H9 (cell line): ENCODE measurements at regions not wholly inside any gene's neighbourhood (a gene's known extent, or its start where the extent isn't known, plus 50 kb on each side); places are given as distances from the start of the nearest gene placed in this dataset.
"Not testable (repeated sequence)": the region's sequence is repeated elsewhere in the genome, so short reads cannot be mapped to it uniquely, and the experiment has no call there.

Experiments
- DNase-seq: peaks from one replicate; pipeline ENCODE4 v3.0.0-alpha.2; 2017
- H2AFZ ChIP-seq: one replicate; pipeline ENCODE4 v1.6.1; 2013; ENCODE audit warnings: mild to moderate bottlenecking, low read length, control low read depth, moderate library complexity
- H2AK5ac ChIP-seq: 2 replicates; pipeline ENCODE4 v1.6.1; 2013; ENCODE audit warnings: low read length, control low read depth, mixed read lengths; ENCODE audit not compliant: insufficient read length
- H2BK120ac ChIP-seq: one replicate; pipeline ENCODE4 v1.6.1; 2013; ENCODE audit warnings: low read depth, mild to moderate bottlenecking, low read length, control low read depth, inconsistent platforms; ENCODE audit not compliant: poor library complexity, severe bottlenecking
- H2BK12ac ChIP-seq: 2 replicates; pipeline ENCODE4 v1.6.1; 2013; ENCODE audit warnings: low read length, control low read depth, mixed read lengths, low read depth; ENCODE audit not compliant: insufficient read length
- H2BK15ac ChIP-seq: 2 replicates; pipeline ENCODE4 v1.6.1; 2013; ENCODE audit warnings: low read depth, low read length, control low read depth
- H2BK20ac ChIP-seq: one replicate; pipeline ENCODE4 v1.6.1; 2013; ENCODE audit warnings: low read depth, mild to moderate bottlenecking, low read length, control low read depth, inconsistent platforms; ENCODE audit not compliant: poor library complexity, severe bottlenecking
- H2BK5ac ChIP-seq: 2 replicates; pipeline ENCODE4 v1.6.1; 2013; ENCODE audit warnings: low read length, control low read depth, mixed read lengths; ENCODE audit not compliant: insufficient read length
- H3K14ac ChIP-seq: 2 replicates; pipeline ENCODE4 v1.6.1; 2013; ENCODE audit warnings: low read length, control low read depth; ENCODE audit not compliant: insufficient read depth
- H3K18ac ChIP-seq: 2 replicates; pipeline ENCODE4 v1.6.1; 2013; ENCODE audit warnings: low read depth, mild to moderate bottlenecking, mixed read lengths, low read length, control low read depth; ENCODE audit not compliant: insufficient read length
- H3K23ac ChIP-seq: 2 replicates; pipeline ENCODE4 v1.6.1; 2013; ENCODE audit warnings: low read length, control low read depth, mixed read lengths, low read depth; ENCODE audit not compliant: insufficient read length
- H3K23me2 ChIP-seq: 2 replicates; pipeline ENCODE4 v1.6.1; 2013; ENCODE audit warnings: low read depth, mild to moderate bottlenecking, mixed read lengths, low read length, control low read depth; ENCODE audit not compliant: insufficient read length, poor library complexity, severe bottlenecking
- H3K27ac ChIP-seq: 2 replicates; pipeline ENCODE4 v1.5.1; 2013; ENCODE audit warnings: low read length, control low read depth, mixed read lengths, low read depth; ENCODE audit not compliant: insufficient read length
- H3K27me3 ChIP-seq: 2 replicates; pipeline ENCODE4 v1.6.1; 2013; ENCODE audit warnings: low read length, control low read depth, inconsistent platforms; ENCODE audit not compliant: insufficient read depth
- H3K4ac ChIP-seq: 2 replicates; pipeline ENCODE4 v1.6.1; 2013; ENCODE audit warnings: low read depth, mild to moderate bottlenecking, control low read depth, inconsistent platforms, low read length, moderate library complexity
- H3K4me1 ChIP-seq: 2 replicates; pipeline ENCODE4 v1.6.1; 2013; ENCODE audit warnings: low read length, control low read depth, inconsistent platforms; ENCODE audit not compliant: insufficient read depth
- H3K4me2 ChIP-seq: 2 replicates; pipeline ENCODE4 v1.6.1; 2013; ENCODE audit warnings: low read length, control low read depth, mixed read lengths; ENCODE audit not compliant: insufficient read length, insufficient read depth
- H3K56ac ChIP-seq: 2 replicates; pipeline ENCODE4 v1.6.1; 2013; ENCODE audit warnings: low read depth, mild to moderate bottlenecking, mixed read lengths, low read length, control low read depth; ENCODE audit not compliant: insufficient read length
- H3K79me1 ChIP-seq: 2 replicates; pipeline ENCODE4 v1.6.1; 2013; ENCODE audit warnings: low read depth, mild to moderate bottlenecking, moderate library complexity, low read length, control low read depth, inconsistent platforms; ENCODE audit not compliant: insufficient read depth, poor library complexity, severe bottlenecking
- H3K79me2 ChIP-seq: 2 replicates; pipeline ENCODE4 v1.6.1; 2013; ENCODE audit warnings: low read length, control low read depth, inconsistent platforms; ENCODE audit not compliant: insufficient read depth
- H3K9ac ChIP-seq: 2 replicates; pipeline ENCODE4 v1.6.1; 2013; ENCODE audit warnings: low read length, control low read depth, mixed read lengths; ENCODE audit not compliant: insufficient read length; ENCODE audit errors: extremely low read depth
- H3K9me3 ChIP-seq: one replicate; pipeline ENCODE4 v1.6.1; 2013; ENCODE audit warnings: low read depth, low read length, inconsistent platforms; ENCODE audit not compliant: control insufficient read depth
- H3T11ph ChIP-seq: one replicate; pipeline ENCODE4 v1.6.1; 2013; ENCODE audit warnings: mild to moderate bottlenecking, low read length, control low read depth, inconsistent platforms
- H4K20me1 ChIP-seq: one replicate; pipeline ENCODE4 v1.6.1; 2013; ENCODE audit not compliant: control insufficient read depth, insufficient read length, insufficient read depth
- H4K5ac ChIP-seq: 2 replicates; pipeline ENCODE4 v1.6.1; 2013; ENCODE audit warnings: low read depth, mild to moderate bottlenecking, mixed read lengths, low read length, control low read depth; ENCODE audit not compliant: insufficient read length
- H4K8ac ChIP-seq: replicated peaks from 2 replicates; pipeline ENCODE4 v1.6.1; 2013; ENCODE audit warnings: low read length, control low read depth, mixed read lengths, low read depth; ENCODE audit not compliant: insufficient read length
- H4K91ac ChIP-seq: 2 replicates; pipeline ENCODE4 v1.6.1; 2013; ENCODE audit warnings: low read depth, mild to moderate bottlenecking, moderate library complexity, mixed read lengths, low read length, control low read depth; ENCODE audit not compliant: insufficient read length
- H3K27ac Mint-ChIP-seq, 3 experiments: 2 replicates in 2 of 3; 3 replicates in 1 of 3; pipeline ENCODE4 v1.8.0; 2020 to 2021; ENCODE audit warnings: mixed read lengths in 3 of 3, mild to moderate bottlenecking in 1 of 3, moderate library complexity in 1 of 3
- H3K27me3 Mint-ChIP-seq: 2 replicates; pipeline ENCODE4 v1.8.0; 2021; ENCODE audit warnings: low read depth, mild to moderate bottlenecking, moderate library complexity, mixed read lengths
- H3K36me3 Mint-ChIP-seq, 3 experiments: 2 replicates in 2 of 3; 3 replicates in 1 of 3; pipeline ENCODE4 v1.8.0; 2020 to 2021; ENCODE audit warnings: low read depth in 3 of 3, mixed read lengths in 3 of 3; ENCODE audit not compliant: insufficient read depth in 1 of 3
- H3K4me1 Mint-ChIP-seq, 2 experiments: 2 replicates each; pipeline ENCODE4 v1.8.0; 2020; ENCODE audit warnings: mixed read lengths in 2 of 2
- H3K4me3 Mint-ChIP-seq, 2 experiments: 2 replicates in 1 of 2; 3 replicates in 1 of 2; pipeline ENCODE4 v1.8.0; 2020 to 2021; ENCODE audit warnings: mild to moderate bottlenecking in 2 of 2, mixed read lengths in 2 of 2, moderate library complexity in 1 of 2
- H3K9me3 Mint-ChIP-seq, 2 experiments: 2 replicates in 1 of 2; 3 replicates in 1 of 2; pipeline ENCODE4 v1.8.0; 2020; ENCODE audit warnings: mild to moderate bottlenecking in 2 of 2, mixed read lengths in 2 of 2, moderate library complexity in 1 of 2
- WGBS: extraction: QIAGEN DNeasy Blood & Tissue Kit; methylation state at CpG from one replicate; pipeline ENCODE4 v1.1.7; 2013; ENCODE audit warnings: missing lambda C conversion rate, low lambda C conversion rate, mixed read lengths; ENCODE audit not compliant: insufficient read length; ENCODE audit errors: extremely low coverage; 5-methylcytosine and 5-hydroxymethylcytosine counted together
- TF ChIP-seq, protein P1 (sequence below): fragments of 200-600 bp; sonication (generic); conservative IDR thresholded peaks from 3 replicates; pipeline ENCODE4 v1.8.0; 2021; ENCODE audit warnings: antibody characterized with exemption, mild to moderate bottlenecking

DNA sequence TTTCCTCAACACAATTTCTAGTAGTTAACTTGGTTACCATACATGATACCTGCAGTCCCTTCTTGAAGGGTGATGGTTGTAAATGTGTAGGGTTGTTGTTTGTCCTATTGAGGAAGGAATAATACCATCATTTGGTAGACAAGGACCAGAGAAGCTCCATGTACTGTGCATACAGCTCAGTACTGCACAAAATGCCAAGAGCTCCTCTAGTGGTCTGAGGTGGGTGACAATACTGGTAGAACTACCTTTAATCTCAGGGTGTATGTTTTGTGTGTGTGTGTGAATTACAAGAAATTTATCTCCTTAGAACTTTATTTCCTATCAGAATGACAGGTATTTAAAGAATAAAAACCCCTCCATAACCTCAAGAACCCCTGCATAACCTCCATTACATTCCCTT is 575.3 kb downstream of the TMTC2 start:
- Histone ChIP-seq H3K18ac (no peak overlapping the region), H2BK120ac (no peak overlapping the region), H3K4me1 (no peaks in the 10 kb centered on the region), H3K4me2 (no peak overlapping the region), H3K79me2 (no peaks in the 10 kb centered on the region), H3K4ac (no peak overlapping the region), H3K56ac (no peak overlapping the region), H4K5ac (no peak overlapping the region), H3K27me3 (no peaks in the 10 kb centered on the region), H3K14ac (no peak overlapping the region), H2AFZ (no peak overlapping the region), H3K23ac (no peak overlapping the region), H4K20me1 (no peaks in the 10 kb centered on the region), H3K27ac (no peak overlapping the region), H3K9ac (no peak overlapping the region), H2BK20ac (no peak overlapping the region), H2BK15ac (no peak overlapping the region), H3T11ph (no peak overlapping the region), H3K9me3 (no peaks in the 10 kb centered on the region), H3K23me2 (no peaks in the 10 kb centered on the region), H4K91ac (no peak overlapping the region), H4K8ac (no peak overlapping the region), H2AK5ac (no peak overlapping the region), H2BK5ac (no peak overlapping the region), H3K79me1 (no peaks in the 10 kb centered on the region), H2BK12ac (no peak overlapping the region)
- H3K4me3 Mint-ChIP-seq, result no peak overlapping the region
- H3K36me3 Mint-ChIP-seq, result no peaks in the 10 kb centered on the region
- TF ChIP-seq, protein P1, sequence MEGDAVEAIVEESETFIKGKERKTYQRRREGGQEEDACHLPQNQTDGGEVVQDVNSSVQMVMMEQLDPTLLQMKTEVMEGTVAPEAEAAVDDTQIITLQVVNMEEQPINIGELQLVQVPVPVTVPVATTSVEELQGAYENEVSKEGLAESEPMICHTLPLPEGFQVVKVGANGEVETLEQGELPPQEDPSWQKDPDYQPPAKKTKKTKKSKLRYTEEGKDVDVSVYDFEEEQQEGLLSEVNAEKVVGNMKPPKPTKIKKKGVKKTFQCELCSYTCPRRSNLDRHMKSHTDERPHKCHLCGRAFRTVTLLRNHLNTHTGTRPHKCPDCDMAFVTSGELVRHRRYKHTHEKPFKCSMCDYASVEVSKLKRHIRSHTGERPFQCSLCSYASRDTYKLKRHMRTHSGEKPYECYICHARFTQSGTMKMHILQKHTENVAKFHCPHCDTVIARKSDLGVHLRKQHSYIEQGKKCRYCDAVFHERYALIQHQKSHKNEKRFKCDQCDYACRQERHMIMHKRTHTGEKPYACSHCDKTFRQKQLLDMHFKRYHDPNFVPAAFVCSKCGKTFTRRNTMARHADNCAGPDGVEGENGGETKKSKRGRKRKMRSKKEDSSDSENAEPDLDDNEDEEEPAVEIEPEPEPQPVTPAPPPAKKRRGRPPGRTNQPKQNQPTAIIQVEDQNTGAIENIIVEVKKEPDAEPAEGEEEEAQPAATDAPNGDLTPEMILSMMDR, result peak; percentile 58
- DNase-seq, result no peak
- H3K27ac Mint-ChIP-seq, result no peak overlapping the region
- H3K4me1 Mint-ChIP-seq, result no peaks in the 10 kb centered on the region
- no peaks in the 10 kb centered on the region for H3K27me3 Mint-ChIP-seq
- H3K9me3 Mint-ChIP-seq, result no peaks in the 10 kb centered on the region; a peak in 1 of 5 replicates

DNA sequence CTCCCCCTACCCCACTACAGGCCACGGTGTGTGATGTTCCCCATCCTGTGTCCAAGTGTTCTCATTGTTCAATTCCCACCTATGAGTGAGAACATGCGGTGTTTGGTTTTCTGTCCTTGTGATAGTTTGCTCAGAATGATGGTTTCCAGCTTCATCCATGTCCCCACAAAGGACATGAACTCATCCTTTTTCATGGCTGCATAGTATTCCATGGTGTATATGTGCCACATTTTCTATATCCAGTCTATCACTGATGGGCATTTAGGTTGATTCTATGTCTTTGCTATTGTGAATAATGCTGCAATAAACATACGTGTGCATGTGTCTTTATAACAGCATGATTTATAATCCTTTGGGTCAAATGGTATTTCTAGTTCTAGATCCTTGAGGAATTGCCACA is 573.4 kb downstream of the TMTC2 start:
- DNase-seq, H3K4me3 Mint-ChIP-seq, H2BK20ac ChIP-seq, H3K4ac ChIP-seq, H3K36me3 Mint-ChIP-seq, H3K27ac ChIP-seq, H2BK15ac ChIP-seq, H4K8ac ChIP-seq, H3K27ac Mint-ChIP-seq, H3K23ac ChIP-seq, H4K91ac ChIP-seq, H4K5ac ChIP-seq, H3K23me2 ChIP-seq, H3K9me3 ChIP-seq, H3K4me2 ChIP-seq, H2BK5ac ChIP-seq, H4K20me1 ChIP-seq, H3K9me3 Mint-ChIP-seq, H3T11ph ChIP-seq, H3K4me1 ChIP-seq, H3K27me3 Mint-ChIP-seq, H3K4me1 Mint-ChIP-seq, H3K9ac ChIP-seq, H3K79me1 ChIP-seq, H2BK120ac ChIP-seq, H3K56ac ChIP-seq, H2BK12ac ChIP-seq, H3K27me3 ChIP-seq, H3K79me2 ChIP-seq, H2AK5ac ChIP-seq, H3K18ac ChIP-seq, H2AFZ ChIP-seq, H3K14ac ChIP-seq: not testable (repeated sequence)
- no CpG with 5 or more reads among the region's 3 CpGs for WGBS
